HepG2 (cell line): ENCODE measurements at regions not wholly inside any gene's neighbourhood (a gene's known extent, or its start where the extent isn't known, plus 50 kb on each side); places are given as distances from the start of the nearest gene placed in this dataset.

Experiments
- EZH2 ChIP-seq: conservative IDR thresholded peaks from 2 replicates; pipeline ENCODE4 v1.6.1; 2012; ENCODE audit warnings: mild to moderate bottlenecking, low read depth, low read length, moderate library complexity
- FOXM1 ChIP-seq: sonication (generic); formaldehyde crosslinking; IDR thresholded peaks from 2 replicates; pipeline ENCODE4 v1.5.0; 2020; ENCODE audit warnings: missing genetic modification reagents
- PHF21A ChIP-seq: sonication (generic); formaldehyde crosslinking; IDR thresholded peaks from 2 replicates; pipeline ENCODE4 v1.5.0; 2020; ENCODE audit warnings: mild to moderate bottlenecking, missing genetic modification reagents
- ZNF572 ChIP-seq: sonication (generic); formaldehyde crosslinking; IDR thresholded peaks from 2 replicates; pipeline ENCODE4 v1.5.1; 2020; ENCODE audit warnings: mild to moderate bottlenecking, missing genetic modification reagents

DNA sequence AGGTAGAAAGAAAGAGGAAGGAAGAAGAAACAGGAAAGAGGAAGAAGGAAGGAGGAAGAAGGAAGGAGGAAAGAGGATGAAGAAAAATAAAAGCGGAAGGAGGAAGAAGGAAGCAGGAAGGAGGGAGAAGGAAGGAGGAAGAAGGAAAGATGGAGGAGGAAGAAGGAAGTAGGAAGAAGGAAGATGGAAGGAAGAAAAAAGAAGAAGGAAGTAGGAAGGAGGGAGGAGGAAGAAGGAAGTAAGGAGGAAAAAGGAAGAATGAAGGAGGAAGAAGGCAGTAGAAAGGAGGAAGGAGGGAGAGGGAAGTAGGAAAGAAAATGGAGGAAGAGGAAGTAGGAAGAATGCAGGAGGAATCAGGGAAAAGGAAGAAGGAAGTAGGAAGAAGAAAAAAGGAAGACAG, 191.1 kb upstream of the TBL1X start:
- TF ChIP-seq FOXM1 (CRISPR knock-in tag), result no peak
- no peak for TF ChIP-seq PHF21A
- no peak for TF ChIP-seq EZH2
- no peak for TF ChIP-seq ZNF572 (CRISPR knock-in tag)
